ENCODE measurements at regions not wholly inside any gene's neighbourhood (a gene's known extent, or its start where the extent isn't known, plus 50 kb on each side); places are given as distances from the start of the nearest gene placed in this dataset.
"Not testable (repeated sequence)": the region's sequence is repeated elsewhere in the genome, so short reads cannot be mapped to it uniquely, and the experiment has no call there.

- TF ChIP-seq, protein P1, sequence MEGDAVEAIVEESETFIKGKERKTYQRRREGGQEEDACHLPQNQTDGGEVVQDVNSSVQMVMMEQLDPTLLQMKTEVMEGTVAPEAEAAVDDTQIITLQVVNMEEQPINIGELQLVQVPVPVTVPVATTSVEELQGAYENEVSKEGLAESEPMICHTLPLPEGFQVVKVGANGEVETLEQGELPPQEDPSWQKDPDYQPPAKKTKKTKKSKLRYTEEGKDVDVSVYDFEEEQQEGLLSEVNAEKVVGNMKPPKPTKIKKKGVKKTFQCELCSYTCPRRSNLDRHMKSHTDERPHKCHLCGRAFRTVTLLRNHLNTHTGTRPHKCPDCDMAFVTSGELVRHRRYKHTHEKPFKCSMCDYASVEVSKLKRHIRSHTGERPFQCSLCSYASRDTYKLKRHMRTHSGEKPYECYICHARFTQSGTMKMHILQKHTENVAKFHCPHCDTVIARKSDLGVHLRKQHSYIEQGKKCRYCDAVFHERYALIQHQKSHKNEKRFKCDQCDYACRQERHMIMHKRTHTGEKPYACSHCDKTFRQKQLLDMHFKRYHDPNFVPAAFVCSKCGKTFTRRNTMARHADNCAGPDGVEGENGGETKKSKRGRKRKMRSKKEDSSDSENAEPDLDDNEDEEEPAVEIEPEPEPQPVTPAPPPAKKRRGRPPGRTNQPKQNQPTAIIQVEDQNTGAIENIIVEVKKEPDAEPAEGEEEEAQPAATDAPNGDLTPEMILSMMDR (IDR thresholded peaks at IDR 0.05), result no peak
- H3K4me3 Mint-ChIP-seq, result no peak overlapping the region
- no peaks in the 10 kb centered on the region for H3K27me3 Mint-ChIP-seq (ENCODE audit: insufficient read depth)
- no peak for DNase-seq
- H3K4me1 Mint-ChIP-seq (ENCODE audit: low read depth), result no peaks in the 10 kb centered on the region
- peaks cover 4% of the 10 kb centered on the region; the same call in 1 of the 2 replicates for H3K36me3 Mint-ChIP-seq (ENCODE audit: low read depth)
- H3K27ac Mint-ChIP-seq, result no peak overlapping the region
- peaks cover 38% of the 10 kb centered on the region for H3K9me3 Mint-ChIP-seq
Measured at GRCh38 chr2:125654226-125654625, 1001.7 kb upstream of the GYPC start.

DNA sequence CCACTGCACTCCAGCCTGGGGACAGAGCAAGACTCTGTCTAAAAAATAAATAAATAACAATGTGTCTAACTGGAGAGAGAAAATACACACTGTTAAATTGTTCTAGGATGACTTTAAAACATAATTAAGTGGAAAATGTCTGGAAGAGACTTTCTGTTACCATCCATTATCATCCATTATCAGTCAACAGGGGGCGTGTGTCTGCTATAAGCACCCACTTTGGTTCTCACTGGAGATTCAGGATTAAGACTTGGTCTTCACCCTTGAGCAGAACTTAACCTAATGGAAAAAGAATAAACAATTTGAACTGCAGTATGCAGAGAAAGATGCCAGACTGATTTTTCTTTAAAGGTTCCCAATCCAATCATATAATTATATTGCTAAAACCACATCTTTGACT is 999.8 kb upstream of the GYPC start:
- TF ChIP-seq, protein P1 (IDR thresholded peaks at IDR 0.05), result no peak
- no peak overlapping the region for H3K27ac Mint-ChIP-seq
- H3K9me3 Mint-ChIP-seq, result peaks cover 44% of the 10 kb centered on the region
- H3K27me3 Mint-ChIP-seq (ENCODE audit: insufficient read depth), result no peaks in the 10 kb centered on the region
- no peak overlapping the region for H3K4me3 Mint-ChIP-seq
- DNase-seq, result no peak
- peaks cover 4% of the 10 kb centered on the region; the same call in 1 of the 2 replicates for H3K36me3 Mint-ChIP-seq (ENCODE audit: low read depth)
- H3K4me1 Mint-ChIP-seq (ENCODE audit: low read depth), result no peaks in the 10 kb centered on the region

GRCh38 chr2:125658583-125658982 is 997.4 kb upstream of the GYPC start:
- Mint-ChIP-seq H3K27ac (no peak overlapping the region), H3K4me1 (ENCODE audit: low read depth) (no peaks in the 10 kb centered on the region), H3K9me3 (peaks cover 40% of the 10 kb centered on the region), H3K27me3 (ENCODE audit: insufficient read depth) (no peaks in the 10 kb centered on the region), H3K4me3 (no peak overlapping the region), H3K36me3 (ENCODE audit: low read depth) (no peaks in the 10 kb centered on the region)
- TF ChIP-seq, protein P1 (IDR thresholded peaks at IDR 0.05), result no peak
- DNase-seq, result no peak

DNA sequence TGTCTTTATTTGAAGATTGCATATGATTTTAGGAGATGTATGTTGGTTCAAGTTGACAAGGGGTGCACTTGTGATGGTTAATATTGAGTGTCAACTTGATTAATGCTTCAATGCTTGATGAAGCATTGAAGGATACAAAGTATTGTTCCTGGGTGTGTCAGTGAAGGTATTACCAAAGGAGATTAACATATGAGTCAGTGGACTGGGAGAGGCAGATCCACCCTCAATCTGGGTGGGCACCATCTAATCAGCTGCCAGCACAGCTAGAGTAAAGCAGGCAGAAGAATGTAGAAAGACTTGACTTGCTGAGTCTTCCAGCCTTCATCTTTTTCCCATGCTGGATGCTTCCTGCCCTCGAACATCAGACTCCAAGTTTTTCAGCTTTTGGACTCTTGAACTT is 995.6 kb upstream of the GYPC start:
- H3K4me1 Mint-ChIP-seq (ENCODE audit: low read depth); H3K27ac Mint-ChIP-seq; H3K36me3 Mint-ChIP-seq (ENCODE audit: low read depth); DNase-seq; H3K4me3 Mint-ChIP-seq; H3K27me3 Mint-ChIP-seq (ENCODE audit: insufficient read depth): not testable (repeated sequence)
- peaks cover 53% of the 10 kb centered on the region for H3K9me3 Mint-ChIP-seq

DNA sequence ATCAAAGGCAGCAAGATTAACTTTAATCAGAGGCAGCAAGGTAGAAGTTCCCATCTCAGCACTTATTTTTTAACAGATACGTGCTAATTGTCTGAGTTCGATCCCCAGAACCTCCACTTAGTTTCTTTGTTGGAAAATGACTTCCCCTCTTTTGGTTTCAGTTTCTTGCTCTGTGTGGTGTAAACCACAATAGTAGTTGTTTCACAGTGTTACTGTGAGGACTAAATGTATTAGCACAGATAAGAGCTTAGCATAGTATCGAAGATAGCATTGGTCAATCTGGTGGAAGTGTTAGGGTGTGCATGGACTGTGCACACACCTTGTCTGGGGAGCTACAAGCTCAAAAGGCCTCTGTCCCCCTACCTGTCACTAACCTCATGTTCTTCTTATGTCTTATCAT is 988.3 kb upstream of the GYPC start:
- no peak for DNase-seq
- Mint-ChIP-seq H3K36me3 (ENCODE audit: low read depth) (no peaks in the 10 kb centered on the region), H3K4me1 (ENCODE audit: low read depth) (no peaks in the 10 kb centered on the region)

GRCh38 chr2:125679903-125680302 is 976.1 kb upstream of the GYPC start:
- Mint-ChIP-seq H3K9me3 (peaks cover 63% of the 10 kb centered on the region), H3K36me3 (ENCODE audit: low read depth) (peaks cover 7% of the 10 kb centered on the region), H3K4me3 (no peak overlapping the region), H3K27me3 (ENCODE audit: insufficient read depth) (no peaks in the 10 kb centered on the region; the same call in 1 of the 2 replicates), H3K27ac (no peak overlapping the region), H3K4me1 (ENCODE audit: low read depth) (no peaks in the 10 kb centered on the region)
- no peak for DNase-seq
- TF ChIP-seq, protein P1 (IDR thresholded peaks at IDR 0.05), result no peak

More for the DNA sequence above, 988.3 kb upstream of the GYPC start:
- Mint-ChIP-seq H3K27ac (no peak overlapping the region), H3K9me3 (peaks cover 57% of the 10 kb centered on the region), H3K27me3 (ENCODE audit: insufficient read depth) (no peaks in the 10 kb centered on the region), H3K4me3 (no peak overlapping the region)
- TF ChIP-seq, protein P1 (IDR thresholded peaks at IDR 0.05), result no peak
